GM19328 (cell line): ENCODE measurements at regions not wholly inside any gene's neighbourhood (a gene's known extent, or its start where the extent isn't known, plus 50 kb on each side); places are given as distances from the start of the nearest gene placed in this dataset.

Experiments
- ATAC-seq: cut with Tn5 transposase; IDR thresholded peaks from one replicate; pipeline ENCODE4 v1.9.1; 2021; ENCODE audit warnings: mild to moderate bottlenecking, moderate library complexity; ENCODE audit not compliant: unreplicated experiment

DNA sequence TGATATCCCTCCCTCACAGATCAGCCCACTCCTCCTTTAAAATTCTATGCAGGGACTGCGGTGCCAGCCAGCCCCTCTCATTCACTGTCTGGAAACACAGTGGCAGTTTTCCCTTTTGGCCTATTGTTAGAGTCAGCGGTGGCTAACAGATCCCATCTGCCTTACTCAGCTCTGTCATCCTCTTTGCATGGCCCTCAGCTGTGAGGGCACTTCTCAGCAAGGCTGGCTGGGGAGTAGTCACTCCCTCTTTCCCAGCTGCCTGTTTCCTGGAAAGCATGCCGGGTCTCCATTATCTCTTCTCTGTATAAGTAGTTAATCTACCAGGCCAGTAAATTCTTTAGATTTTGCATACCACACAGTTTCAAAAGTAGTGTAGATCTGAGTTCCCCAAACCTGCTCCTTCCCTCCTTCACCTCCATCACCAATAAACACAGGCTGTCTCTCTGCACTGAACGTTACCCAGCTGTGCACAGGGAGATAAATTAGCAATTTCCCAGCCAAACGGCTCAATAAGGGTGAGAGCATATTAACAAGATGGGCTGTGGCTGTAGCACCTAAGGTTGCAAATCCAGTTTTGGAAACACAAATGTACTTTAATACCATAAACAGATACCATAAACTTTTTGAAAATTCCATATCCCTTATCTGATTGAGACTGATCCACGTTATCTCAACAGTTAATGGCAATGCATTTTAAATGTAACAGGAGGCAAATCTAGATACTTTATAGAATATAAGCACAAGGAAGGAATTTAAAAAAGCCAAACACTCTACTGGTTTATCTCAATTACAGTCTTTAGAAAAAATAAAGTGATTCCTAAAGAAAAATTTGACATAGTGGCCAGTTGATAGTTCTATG, 229.3 kb downstream of the ANKRD50 start:
- no peak for ATAC-seq

DNA sequence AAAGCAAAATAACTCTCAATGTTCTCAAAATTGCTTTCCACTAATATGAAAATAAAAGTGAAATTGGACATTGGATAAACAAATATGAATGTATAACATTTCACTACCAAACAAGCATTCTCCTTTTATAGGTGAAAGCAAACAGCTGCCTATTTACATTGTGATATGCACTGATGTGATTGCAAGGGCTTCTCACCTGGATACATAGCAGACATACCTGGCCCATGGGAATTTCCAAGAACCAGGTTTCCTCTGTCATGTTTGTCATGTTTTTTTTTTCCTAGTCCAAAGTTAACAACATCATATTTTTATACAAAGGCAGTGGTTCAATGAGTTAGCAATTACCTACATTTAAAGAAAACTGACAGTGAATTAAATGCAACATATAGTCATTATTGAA, 228.5 kb downstream of the ANKRD50 start:
- ATAC-seq = no peak

DNA sequence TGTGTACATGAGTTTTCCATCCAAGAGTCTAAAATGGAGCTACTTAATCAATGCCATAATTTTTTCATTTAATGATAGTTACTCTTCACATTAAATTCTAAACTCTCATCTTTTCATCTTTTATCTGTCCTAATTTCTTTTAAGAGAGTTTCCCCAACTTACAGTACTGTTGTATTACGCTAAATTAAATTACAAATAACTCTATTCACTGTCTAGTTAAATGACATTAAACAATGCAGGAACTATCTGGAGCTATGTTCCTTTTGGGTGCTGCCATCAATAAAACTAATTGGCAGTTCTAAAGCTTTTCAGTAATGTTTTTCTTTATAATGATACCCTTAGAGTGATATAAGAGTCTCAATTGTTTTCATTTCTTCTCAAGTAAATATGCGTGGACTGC, 227.6 kb downstream of the ANKRD50 start:
- ATAC-seq = no peak

DNA sequence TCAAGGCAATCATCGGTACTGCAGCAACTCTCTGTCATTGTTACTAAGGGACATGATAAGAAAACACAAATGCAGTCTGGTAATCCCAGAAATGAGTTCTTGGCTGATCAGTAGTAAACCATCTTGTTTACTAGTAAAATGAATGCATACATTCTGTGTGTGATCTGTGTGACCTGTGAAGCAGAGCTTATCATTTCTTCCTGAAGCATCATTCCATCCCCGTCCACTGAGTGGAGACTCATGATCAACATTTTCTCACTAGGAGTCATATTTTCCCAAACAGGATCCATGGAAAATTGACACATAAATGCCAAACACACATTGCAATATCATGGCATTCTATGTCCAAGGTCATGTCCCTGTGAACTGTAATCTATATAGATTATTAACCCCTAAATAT, 226.1 kb downstream of the ANKRD50 start:
- no peak for ATAC-seq

DNA sequence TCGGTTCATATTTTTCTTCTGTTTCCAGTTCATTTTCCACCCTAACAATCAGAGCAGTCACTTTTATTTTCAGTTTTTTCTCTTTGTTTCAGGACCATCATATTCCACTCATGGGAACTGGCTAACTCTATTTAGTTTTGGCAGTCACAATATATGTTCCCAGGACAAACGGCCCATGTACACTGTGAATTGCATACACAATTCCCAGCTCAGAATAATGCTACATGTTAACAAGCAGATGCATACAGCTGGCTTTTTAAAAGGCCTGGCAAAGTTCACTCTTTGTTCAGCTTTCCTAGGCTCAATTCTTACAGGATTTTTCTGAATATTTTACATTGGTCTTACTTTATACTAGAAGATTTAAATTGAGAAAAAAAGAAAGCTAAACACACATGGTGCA, 224.9 kb downstream of the ANKRD50 start:
- no peak for ATAC-seq

DNA sequence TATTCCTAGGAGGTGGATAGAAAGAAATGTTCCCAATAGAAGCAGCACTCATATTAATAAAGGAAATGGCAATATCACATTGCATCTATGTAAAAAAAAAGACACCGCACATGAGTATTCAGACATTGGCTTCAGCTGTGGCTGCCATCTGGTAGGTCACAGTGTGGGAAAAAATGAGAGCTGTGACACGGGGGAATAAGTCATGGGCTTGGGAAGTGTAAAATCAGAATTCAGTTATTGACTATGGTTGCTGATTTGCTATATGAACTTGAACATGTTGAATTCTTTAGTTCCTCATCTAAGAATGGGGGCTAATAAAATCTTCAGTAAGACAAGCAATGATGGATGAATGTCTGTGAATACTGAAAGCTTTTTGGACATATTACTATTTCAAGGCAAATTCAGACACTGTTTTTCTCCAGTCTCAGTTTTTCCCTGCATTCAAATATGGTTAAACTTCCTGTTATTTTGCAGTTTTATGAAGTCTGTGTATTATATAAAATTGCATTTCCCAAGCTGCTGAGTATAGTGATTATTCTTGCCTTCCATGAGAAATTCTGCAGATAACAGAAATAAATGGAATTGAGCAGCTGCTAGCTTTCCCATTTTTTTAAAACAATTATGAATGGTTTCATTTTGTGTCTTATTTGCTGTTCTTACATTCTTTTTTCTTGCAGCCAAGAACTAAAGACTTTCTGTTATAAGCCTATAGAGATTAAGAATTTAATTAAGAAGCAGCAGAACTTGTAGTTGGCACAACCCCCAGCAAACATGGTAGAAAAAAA, 221.0 kb downstream of the ANKRD50 start:
- no peak for ATAC-seq

DNA sequence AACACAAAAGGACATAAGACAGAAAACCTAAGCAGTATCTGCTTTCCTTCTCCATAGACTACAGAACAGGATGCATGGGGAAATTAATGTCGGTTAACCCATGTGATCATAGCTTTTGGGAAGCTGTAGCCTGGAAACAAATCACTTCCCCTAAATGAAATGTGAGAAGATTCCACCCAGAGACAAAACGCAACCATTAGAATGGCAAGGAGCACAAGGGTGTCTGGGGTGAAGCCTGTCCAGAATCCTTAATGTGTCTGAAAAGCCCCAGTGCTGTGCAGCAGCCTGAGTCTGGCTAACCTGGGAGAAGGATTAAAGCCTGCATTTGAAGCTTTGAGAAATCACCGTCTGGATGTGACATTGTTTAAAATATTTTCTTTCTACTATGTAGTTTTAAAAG, 213.3 kb downstream of the ANKRD50 start:
- no peak for ATAC-seq

DNA sequence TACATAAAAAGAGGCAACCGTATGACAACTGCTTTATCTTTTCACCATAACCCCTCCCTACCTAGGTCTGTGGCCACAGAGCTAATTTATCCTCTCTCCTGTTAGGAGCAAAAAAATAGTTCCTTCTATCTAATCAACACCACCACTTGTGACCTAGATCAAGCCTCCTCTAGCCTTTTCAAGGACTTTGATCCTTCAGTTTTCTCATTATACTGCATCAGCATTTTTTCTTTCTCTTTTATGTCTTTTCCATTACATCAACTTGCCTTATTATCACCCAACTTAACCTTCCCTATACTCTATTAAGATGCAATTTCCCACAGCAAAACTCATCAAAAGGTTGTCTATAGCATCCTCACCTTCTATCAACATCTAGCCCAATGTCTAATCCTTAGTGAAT, 211.0 kb downstream of the ANKRD50 start:
- no peak for ATAC-seq

DNA sequence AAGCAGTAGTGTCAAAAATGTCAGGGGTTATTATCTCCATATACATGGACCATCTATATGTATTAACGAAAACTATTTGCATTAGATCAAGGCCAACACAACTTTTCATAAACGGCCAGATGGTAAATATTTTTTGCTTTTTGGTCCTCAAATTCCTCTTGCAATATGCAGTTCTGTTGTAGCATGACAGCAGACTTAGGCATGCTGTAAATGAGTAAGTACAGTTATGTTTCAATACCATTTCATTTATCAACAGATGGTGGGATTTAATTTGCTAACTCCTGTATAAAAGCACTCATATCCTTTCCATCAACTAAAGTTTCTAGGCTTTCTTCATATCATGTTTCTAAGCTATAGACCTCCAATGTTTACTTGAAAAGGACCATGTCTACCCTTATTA, 208.1 kb downstream of the ANKRD50 start:
- ATAC-seq = no peak

DNA sequence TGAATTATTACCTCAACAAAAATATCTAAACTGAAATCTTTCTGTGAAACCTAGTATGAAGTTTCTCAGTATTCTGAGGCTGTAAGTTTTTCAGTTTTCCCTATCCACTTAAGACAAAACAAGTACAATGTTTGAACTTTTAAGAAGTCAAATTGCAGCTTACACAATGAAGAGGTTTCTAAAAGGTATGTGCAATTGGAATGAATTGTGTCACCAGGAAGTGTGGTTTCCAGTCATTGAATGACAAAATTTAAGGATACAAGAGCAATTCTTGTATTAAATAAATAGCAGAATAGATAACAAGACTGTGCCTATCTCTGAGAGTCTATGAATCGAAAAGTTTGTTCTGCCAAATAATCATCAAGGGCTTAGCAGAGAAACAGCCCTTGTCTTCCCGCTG, 207.3 kb downstream of the ANKRD50 start:
- no peak for ATAC-seq

DNA sequence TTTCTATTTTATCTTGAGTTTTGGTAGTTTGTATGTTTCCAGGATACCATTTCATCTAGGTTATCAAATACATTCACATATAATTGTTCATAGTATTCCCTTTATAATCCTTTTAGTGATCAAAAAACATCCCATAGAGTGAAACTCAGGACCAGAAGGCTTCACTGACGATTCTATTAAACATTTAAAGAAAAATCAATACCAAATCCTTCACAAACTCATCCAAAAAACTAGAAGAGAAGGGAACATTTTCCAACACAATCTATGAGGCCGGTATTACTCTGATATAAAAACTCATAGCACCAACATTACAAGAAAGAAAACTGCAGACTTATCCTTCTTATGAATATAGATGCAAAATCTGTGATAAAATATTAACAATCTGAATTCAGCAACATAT, 203.4 kb downstream of the ANKRD50 start:
- ATAC-seq = no peak

DNA sequence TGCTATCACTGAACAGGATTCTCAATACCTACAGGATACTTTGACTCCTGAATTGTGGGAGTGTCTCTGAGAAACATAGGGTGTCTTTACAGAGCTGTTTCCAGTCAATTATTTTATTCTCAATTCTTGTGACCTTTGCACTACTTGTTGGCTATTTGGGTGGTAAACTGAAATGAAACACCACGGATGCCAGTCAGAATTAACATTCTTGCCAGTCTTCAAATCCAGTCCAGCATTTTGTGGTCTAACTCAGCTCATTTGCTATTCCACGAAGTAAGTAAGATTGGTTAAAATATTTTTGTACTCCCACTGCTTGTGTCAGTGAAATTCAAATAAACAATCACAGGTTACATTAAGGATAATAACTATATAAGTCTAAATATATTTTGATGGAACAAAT, 197.9 kb downstream of the ANKRD50 start:
- no peak for ATAC-seq

DNA sequence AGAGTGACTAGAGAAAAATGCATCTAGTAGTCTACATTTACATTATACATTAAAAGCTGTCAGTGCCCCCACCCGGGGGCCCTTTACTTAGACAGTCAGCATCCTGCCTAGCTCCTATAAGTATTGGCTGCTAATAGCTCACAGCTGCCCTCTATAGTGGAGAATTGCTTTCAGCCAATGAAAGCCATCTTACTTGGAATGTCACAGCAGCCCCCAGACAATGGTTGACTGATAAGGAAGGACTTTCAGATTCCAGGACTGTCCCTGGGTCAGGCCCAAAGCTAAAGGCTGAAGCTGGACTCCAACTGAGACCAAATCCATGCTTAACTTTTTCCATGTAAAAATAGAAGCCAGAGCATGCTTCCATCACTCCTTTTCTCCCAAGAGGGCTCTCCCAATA, 196.9 kb downstream of the ANKRD50 start:
- no peak for ATAC-seq

DNA sequence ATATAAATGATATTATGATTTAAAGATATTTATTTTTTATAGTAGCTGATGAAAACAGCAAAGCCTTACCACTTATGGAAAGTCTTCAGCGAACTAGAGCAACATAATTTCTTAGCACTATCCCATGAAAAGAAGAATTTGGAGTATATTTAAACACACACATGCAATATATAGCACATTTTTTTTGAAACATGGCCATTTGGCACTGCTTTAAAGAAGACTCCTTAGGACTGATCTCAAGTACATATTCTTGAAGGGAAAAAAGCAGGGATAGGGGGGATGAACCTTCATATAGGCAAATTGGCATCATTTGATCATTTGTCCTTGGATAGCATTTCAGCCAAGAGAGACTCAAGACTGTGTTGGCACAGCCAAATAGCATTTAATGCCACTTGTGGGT, 193.3 kb downstream of the ANKRD50 start:
- ATAC-seq = no peak

DNA sequence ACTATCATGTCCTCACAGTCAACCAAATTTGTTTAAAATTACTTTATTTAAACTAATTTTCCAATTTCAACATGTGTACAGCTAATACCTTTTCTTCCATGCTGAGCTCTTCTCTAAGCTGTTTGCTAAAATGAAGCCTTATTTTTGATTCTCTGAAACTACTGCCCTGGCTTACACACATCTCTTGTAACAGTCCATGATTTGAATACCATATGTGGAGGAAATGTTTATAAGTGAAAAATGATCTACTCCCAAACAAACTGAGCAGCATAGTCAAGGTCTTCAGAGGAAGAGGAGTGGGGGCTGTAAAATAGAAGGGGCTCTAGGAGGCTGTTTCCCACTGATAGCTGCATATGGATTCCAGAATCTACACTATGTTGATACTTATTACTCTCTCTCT, 188.7 kb downstream of the ANKRD50 start:
- no peak for ATAC-seq

DNA sequence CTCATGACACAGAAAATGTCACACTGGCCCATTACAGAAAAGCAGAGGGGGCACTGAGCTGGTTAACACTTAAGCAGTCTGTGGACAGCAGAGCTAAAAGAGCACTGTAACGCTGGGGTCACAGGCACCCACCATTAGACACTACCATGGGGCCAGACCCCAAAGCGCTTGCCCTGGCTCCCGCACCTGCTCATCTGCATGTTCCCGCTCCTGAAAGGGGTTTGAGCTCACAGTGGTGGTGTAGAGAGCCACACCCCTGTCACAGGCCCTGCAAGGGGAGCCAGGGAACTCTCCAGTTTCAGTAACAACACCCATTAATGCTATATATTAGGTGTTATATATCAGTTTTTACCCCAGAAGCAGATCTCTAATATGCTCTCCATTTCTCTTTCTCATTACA, 187.0 kb downstream of the ANKRD50 start:
- ATAC-seq = no peak

DNA sequence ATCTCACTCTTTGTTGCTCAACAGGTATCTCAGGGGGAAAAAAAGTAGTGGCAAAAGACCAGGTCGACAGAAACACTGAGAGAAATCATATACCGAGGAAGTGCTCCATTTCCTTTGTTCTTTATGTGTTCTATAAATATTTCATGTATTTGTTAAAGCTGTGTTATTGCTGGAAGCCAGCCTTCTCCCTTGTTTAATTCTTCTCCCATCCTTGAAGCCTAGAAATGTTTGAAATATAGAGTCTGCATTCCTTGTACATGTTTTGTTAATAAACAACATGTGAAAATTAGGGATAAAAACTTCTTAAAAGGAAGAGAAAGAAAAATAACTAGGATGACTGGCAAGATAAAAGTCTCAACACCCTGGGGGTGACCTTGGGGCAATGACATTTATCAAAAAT, 186.2 kb downstream of the ANKRD50 start:
- ATAC-seq = no peak

DNA sequence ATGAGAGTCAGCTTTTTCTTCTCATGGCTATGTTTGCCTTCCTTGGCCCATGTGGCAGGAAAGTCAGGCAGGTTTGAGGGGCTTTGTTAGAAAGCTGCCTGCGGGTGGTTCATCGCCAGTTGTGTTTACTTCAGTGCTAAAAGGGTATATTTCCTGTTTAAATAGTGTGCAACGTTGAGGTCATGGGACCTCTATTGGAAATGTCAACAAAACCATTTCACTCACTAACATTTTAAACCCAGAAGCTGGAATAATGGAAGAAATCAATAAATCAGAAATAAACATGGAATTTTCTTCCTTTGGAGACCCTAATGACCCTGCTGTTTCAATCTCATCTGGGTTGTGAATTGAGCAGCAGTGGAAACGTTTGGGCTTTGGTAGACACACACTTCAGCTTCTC, 185.8 kb downstream of the ANKRD50 start:
- no peak for ATAC-seq

DNA sequence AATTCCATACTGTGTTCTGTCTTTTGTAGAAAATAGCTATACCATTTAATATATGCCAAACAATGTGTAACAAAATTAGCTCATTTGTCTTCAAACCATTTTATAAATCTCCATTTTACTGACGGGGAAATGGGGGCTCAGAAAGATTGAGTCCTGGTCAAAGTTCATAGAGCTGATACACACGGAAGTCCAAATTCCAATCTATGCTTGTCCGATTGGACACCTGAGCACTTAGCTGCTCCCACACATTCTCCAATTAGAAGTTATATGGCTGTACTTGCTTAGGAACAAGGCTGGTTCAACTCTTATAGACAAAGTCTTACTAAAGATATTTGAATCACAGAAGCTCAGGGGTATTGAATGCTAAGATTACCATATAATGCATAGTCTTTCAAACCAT, 185.2 kb downstream of the ANKRD50 start:
- no peak for ATAC-seq

DNA sequence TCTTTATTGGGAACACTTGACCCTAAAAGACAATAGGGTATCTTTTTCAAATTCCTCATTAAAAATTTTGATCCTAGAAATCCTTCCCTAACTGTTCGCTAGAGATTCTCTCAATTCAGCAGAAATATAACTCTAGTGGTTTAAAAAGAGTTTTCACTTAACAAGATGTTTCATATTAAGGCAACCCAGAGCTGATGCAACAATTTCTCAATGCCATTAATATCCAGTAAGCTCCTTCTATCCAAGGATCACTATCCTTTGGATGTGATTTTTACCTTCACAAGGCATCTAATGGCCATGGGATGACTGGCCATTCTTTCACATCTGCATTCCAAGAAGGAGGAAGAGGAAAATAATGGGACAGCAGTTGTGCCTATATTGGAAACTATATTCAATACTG, 183.4 kb downstream of the ANKRD50 start:
- no peak for ATAC-seq

DNA sequence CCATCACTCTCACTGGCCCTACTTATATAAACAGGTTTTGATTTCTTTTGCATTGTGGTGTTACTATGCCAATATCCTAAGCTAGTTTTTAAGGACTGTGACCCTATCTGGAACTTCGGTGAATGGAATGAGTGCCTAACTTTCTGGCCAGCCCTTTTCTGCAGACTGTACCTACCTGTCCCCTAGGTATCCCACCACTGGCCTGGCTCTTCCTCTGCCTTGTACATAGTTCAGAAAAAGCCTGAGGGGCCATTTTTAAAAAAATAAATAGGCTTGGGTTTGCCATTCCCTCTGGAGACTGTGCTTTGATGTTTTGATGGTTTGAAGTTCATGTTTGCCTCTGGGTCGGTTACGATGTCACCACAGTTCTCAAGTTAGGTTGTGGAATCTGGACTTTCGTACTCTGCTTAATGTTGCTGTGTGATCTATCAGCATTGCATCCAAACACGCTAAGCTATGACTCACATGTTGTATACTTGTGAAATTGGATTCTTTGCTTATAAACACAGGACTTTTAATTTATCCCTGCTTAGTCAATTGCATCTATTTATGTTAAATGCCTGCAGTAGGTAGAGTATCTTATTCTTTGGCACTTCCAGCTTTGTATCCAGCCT, 182.0 kb downstream of the ANKRD50 start:
- ATAC-seq = no peak

DNA sequence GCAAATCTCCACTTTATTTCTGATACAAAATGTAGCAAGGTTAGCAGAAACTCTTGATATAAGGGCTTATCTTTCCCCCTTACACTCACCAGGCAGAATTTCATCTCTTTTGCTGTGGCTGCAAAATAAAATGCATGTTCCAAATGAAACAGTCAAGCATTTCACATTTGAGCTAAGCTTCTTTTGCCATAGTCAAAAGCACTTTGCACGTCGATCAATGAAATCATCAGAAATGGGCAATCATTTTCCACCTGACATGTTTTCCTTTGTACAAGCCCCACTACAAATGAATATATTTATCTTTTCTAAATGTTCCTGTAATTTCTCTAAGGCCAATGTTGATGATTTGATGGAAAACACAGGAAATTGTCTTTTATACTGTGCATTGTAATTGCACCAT, 178.4 kb downstream of the ANKRD50 start:
- ATAC-seq = no peak
